ENCODE measurements at regions not wholly inside any gene's neighbourhood (a gene's known extent, or its start where the extent isn't known, plus 50 kb on each side); places are given as distances from the start of the nearest gene placed in this dataset.

DNA sequence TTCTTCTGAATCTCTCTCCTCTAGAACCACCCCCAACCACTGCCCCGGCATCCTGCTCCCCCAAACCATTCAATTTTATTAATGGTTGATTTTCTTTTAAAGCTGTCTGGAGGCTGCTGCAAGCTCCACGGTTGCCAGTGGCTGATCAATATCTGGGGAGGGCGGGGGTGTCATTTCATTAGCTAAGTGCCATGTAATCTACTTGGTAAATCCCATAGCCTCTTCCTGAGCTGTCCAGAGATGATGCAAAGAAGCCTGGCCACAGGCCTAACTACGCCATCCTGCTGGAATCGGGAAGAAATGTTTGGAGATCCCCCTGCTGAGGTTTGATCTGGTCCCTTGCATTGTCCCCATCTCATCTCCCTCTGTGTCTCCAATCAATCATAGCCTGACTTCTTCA lies 440.1 kb downstream of the MIAT start:
- TF ChIP-seq POLR2A (IDR thresholded peaks at IDR 0.05): no peak
- TF ChIP-seq, protein P1, sequence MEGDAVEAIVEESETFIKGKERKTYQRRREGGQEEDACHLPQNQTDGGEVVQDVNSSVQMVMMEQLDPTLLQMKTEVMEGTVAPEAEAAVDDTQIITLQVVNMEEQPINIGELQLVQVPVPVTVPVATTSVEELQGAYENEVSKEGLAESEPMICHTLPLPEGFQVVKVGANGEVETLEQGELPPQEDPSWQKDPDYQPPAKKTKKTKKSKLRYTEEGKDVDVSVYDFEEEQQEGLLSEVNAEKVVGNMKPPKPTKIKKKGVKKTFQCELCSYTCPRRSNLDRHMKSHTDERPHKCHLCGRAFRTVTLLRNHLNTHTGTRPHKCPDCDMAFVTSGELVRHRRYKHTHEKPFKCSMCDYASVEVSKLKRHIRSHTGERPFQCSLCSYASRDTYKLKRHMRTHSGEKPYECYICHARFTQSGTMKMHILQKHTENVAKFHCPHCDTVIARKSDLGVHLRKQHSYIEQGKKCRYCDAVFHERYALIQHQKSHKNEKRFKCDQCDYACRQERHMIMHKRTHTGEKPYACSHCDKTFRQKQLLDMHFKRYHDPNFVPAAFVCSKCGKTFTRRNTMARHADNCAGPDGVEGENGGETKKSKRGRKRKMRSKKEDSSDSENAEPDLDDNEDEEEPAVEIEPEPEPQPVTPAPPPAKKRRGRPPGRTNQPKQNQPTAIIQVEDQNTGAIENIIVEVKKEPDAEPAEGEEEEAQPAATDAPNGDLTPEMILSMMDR (IDR thresholded peaks at IDR 0.05): no peak

Measured in adrenal gland (tissue), 5 donors.